ENCODE measurements at regions not wholly inside any gene's neighbourhood (a gene's known extent, or its start where the extent isn't known, plus 50 kb on each side); places are given as distances from the start of the nearest gene placed in this dataset.

DNA sequence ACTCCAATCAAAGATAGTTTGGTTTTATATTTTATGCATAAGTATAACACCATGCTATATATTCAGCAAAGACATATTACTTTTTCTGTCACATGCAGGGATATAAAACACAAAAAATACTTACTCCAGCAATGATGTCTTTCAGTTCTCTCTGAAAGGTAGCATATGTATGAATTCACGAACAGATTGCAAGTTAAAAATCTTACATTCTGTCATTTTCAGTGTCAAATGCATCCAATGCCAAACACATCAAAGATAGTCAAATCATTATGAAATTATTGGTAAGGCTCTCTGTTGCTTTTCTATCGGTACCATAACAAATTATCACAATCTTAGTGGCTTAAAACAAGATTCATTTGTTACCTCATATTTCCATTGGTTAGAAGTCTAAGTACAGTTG is 492.0 kb upstream of the KIF2B start:
- ATAC-seq (no peak), DNase-seq (no peak)
- Histone ChIP-seq H3K27ac (no peak overlapping the region), H3K4me1 (no peaks in the 10 kb centered on the region), H3K36me3 (no peaks in the 10 kb centered on the region), H3K4me3 (no peak overlapping the region), H3K9me3 (no peaks in the 10 kb centered on the region), H3K27me3 (no peaks in the 10 kb centered on the region)
- TF ChIP-seq, protein P1, sequence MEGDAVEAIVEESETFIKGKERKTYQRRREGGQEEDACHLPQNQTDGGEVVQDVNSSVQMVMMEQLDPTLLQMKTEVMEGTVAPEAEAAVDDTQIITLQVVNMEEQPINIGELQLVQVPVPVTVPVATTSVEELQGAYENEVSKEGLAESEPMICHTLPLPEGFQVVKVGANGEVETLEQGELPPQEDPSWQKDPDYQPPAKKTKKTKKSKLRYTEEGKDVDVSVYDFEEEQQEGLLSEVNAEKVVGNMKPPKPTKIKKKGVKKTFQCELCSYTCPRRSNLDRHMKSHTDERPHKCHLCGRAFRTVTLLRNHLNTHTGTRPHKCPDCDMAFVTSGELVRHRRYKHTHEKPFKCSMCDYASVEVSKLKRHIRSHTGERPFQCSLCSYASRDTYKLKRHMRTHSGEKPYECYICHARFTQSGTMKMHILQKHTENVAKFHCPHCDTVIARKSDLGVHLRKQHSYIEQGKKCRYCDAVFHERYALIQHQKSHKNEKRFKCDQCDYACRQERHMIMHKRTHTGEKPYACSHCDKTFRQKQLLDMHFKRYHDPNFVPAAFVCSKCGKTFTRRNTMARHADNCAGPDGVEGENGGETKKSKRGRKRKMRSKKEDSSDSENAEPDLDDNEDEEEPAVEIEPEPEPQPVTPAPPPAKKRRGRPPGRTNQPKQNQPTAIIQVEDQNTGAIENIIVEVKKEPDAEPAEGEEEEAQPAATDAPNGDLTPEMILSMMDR (IDR thresholded peaks at IDR 0.05), result no peak
- intact Hi-C loops (cut with DNase I), result no loop called here

DNA sequence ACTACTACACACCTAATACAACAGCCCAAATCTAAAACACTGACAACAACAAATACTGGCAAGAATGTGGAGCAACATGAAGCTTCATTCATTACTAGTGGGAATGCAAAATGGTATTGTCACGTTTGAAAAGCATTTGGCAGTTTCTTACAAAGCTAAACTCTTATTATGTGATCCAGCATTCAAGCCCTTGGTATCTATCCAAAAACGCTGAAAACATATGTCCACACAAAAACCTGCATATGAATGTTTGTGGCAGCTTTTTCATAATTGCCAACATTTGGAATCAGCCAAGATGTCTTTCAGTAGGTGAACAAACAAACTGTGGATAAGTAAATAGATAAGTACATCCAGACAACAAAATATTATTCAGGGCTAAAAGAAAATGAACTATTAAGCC is 501.1 kb upstream of the KIF2B start:
- ATAC-seq (no peak), DNase-seq (no peak)
- H3K4me1 ChIP-seq, result no peaks in the 10 kb centered on the region
- peaks cover 0 to 8% of the 10 kb centered on the region in 2 donors for H3K9me3 ChIP-seq
- TF ChIP-seq, protein P1 (IDR thresholded peaks at IDR 0.05), result no peak
- H3K4me3 ChIP-seq, result no peak overlapping the region
- H3K27ac ChIP-seq, result no peak overlapping the region
- H3K36me3 ChIP-seq, result no peaks in the 10 kb centered on the region
- intact Hi-C loops (cut with DNase I), result no loop called here
- no peaks in the 10 kb centered on the region for H3K27me3 ChIP-seq

DNA sequence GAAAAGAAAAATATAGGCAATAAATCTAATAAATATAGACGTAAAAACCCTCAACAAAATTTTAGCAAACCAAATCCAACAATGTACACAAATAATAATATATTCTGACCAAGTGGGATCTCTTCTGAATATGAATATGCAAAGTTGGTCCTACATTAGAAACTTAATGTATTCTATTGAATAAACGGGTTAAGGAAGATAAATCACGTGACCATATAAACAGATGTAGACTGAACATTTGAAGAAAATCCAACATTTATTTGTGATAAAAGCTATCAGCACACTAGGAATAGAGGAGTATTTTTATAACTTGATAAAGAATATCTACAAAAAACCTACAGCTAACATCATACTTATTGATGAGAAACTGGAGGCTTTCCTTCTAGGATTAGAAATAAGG is 502.8 kb upstream of the KIF2B start:
- Histone ChIP-seq H3K36me3 (no peaks in the 10 kb centered on the region), H3K27me3 (no peaks in the 10 kb centered on the region), H3K27ac (no peak overlapping the region), H3K9me3 (peaks cover 0 to 11% of the 10 kb centered on the region in 2 donors), H3K4me3 (no peak overlapping the region), H3K4me1 (no peaks in the 10 kb centered on the region)
- DNase-seq (no peak), ATAC-seq (no peak)
- intact Hi-C loops (cut with DNase I), result no loop called here
- TF ChIP-seq, protein P1 (IDR thresholded peaks at IDR 0.05), result no peak

DNA sequence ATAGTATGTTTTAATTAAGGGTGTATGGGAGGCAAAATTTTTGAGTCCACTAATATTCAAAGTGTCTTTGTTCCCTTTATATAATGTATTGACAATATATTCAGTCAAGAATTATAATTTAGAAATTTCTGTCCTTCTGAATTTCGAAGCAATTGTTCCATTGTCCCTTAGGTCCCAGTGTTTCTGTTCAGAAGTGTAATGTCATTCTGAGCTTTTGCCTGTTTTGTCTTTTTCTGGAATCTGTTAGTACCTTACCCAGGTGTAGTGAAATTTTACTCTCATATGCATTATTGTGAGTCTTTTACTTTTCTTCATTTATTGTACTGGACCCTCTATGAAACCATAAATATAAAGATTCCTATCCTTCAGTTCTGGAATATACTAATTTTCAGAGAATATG is 505.7 kb upstream of the KIF2B start:
- Histone ChIP-seq H3K4me3 (no peak overlapping the region), H3K4me1 (no peaks in the 10 kb centered on the region), H3K27ac (no peak overlapping the region), H3K9me3 (peaks cover 0 to 11% of the 10 kb centered on the region in 2 donors), H3K36me3 (no peaks in the 10 kb centered on the region), H3K27me3 (no peaks in the 10 kb centered on the region)
- intact Hi-C loops (cut with DNase I), result no loop called here
- no peak for ATAC-seq
- TF ChIP-seq, protein P1 (IDR thresholded peaks at IDR 0.05), result no peak
- DNase-seq, result no peak

DNA sequence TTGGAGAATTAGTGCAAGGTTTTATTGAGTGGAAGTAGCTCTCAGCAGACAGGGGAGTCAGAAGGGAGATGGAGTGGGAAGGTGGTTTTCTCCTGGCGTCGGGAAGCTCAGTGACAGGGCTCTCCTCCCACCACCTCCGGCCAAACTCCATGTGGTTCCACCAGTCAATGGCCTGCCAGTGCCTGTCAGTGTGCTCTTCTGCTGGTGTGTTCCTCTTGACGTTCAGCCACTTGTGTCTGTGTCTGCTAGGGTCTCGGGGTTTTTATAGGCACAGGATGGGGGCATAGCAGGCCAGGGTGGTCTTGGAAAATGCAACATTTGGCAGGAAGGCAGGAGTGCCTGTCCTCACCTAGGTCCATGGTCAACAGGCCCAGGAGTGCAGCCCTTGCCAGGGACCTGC is 506.7 kb upstream of the KIF2B start:
- no peak overlapping the region for H3K27ac ChIP-seq
- H3K27me3 ChIP-seq, result no peaks in the 10 kb centered on the region
- peaks cover 0 to 11% of the 10 kb centered on the region in 2 donors for H3K9me3 ChIP-seq
- no peaks in the 10 kb centered on the region for H3K4me1 ChIP-seq
- H3K4me3 ChIP-seq, result no peak overlapping the region
- DNase-seq (peak in 1 of 4 donors; percentile 10), ATAC-seq (no peak)
- intact Hi-C loops (cut with DNase I), result no loop called here
- H3K36me3 ChIP-seq, result no peaks in the 10 kb centered on the region
- TF ChIP-seq, protein P1 (IDR thresholded peaks at IDR 0.05), result no peak

Measured in left lung (tissue), 4 donors.